ENCODE measurements at regions not wholly inside any gene's neighbourhood (a gene's known extent, or its start where the extent isn't known, plus 50 kb on each side); places are given as distances from the start of the nearest gene placed in this dataset.

DNA sequence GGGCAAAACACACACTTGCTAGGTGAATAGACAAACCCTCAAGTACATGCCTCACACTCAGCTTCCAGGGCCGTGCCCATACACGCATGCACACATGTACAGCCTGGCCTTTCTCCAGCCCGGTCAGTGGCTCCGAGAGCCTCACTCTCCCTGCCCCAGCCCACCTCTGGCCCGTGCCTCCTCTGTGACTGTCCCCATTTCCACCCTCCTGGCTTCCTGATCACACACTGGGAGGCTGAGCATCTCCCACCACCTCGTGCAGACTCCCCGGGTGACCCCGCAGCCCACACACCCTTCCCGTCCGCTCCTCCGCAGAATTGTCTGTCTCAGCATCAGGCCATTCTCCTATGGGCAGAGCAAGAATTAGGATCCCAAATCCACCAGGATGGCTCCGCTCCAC is 634.1 kb downstream of the TBC1D22A start:
- no peak for DNase-seq

DNA sequence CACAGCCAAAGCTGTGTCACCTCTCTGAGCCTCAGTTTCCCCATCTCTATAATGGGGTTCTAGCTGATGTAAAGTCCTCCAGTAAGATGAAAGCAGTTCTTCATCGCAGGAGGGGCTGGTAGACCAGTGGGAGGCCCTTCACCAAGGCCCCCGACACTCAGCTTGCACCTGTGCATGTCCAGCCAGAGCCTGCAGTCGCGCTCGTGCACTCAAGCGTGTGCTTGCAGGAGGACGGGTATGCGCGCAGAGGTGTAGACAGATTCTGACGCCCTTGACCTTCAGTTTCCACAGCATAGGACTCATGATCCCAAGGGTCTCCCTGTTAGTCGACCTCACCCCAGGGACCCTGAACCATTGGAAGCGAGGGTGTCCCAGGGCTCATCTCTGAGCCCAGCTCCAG is 633.7 kb downstream of the TBC1D22A start:
- DNase-seq = no peak

DNA sequence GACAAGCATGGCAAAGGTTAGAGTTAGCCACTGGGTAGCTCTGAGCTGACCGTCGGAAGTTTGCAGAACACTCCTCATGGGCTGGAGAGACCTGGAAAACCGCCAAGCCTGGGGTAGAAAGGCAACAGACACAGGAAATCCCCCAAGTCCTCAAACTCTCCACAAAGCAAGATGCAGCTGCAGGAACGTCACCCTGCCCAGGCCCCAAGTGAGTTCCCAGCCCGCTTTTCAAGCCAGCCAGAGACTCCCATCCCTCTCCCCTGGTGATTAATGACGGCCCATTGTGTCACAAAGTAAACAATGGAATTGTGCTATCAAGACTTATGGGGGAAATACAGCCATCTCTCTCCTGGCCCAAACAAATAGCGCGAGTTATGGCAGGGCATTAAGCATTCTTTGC is 633.0 kb downstream of the TBC1D22A start:
- no peak for DNase-seq

DNA sequence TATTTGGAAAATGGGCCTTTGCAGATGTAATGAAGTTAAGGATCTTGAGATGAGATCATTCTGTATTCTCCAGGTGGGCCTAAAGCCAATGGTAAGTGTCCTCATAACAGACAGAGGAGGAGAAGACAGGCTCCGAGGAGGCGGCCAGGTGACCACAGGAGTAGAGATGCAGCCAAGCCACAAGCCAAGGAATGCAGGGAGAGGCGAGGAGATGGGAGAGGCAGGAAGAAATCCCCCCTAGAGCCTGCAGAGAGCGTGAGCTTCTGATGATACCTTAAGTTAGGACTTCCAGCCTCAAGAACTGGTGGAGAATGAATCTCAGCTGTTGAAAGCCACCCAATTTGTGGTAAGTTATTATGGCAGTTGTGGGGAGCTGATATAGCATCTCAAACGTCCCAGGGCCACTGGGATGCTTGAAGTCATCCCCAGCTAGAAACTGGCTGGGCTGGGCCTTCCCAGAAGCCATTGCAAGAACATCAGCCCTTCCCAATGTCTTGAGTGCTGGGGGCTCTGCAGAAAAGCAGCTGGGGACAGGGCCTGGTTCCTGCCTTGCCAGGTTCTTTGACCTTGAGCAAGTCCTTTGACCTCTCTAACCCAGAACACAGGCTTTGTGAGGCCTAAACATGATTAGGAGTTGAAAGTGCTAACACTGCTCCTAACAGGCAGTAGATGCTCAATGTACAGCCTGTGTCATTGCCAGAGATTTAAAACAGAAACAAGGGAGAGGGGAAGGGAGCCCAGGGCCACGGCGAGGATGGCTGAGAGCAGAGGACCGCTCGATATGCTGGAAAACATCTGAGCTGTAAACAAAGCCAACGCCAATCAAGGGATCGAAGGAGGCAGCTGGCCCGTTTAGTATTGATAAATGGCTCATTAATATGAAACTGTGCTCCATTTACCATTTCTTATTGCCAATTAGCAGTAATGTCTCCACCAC is 632.3 kb downstream of the TBC1D22A start:
- no peak for DNase-seq

DNA sequence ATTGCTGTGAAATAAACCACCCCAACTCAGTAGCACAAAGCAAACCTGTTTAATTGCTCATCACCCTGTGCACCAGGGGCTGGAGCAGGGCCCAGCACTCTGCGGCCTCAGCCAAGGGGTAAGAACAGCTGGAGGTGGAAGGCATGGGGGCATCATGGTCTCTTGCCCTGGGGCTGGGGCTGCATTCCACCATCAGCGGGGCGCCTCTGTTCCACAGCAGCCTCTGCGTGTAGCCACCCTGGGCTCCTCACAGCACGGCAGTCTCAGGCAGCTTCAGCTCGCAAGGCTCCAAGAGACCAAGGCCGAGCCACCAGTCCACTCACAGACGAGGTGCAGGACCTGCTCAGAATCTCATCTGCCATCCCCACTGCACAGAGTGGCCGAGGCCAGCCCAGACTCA is 630.7 kb downstream of the TBC1D22A start:
- no peak for DNase-seq

DNA sequence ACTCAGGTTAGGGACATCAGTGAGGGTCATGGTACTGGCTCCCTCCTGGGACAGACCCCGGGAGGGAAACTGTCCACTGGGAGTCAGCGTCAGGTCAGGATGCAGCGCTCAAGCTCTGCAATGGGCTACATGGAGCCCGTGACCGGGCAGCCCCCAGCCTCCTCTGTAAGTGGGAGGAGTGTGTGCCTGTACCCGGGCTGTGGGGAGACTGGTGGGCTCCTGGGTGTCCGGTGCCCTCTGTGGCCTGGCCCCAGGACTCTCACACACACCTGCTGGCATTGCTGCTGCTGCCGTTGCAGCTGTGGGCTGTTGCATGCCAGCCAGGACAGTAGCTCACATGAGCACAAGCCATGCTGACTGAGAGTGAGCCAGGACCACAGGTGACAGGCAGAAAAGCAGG is 630.3 kb downstream of the TBC1D22A start:
- no peak for DNase-seq

DNA sequence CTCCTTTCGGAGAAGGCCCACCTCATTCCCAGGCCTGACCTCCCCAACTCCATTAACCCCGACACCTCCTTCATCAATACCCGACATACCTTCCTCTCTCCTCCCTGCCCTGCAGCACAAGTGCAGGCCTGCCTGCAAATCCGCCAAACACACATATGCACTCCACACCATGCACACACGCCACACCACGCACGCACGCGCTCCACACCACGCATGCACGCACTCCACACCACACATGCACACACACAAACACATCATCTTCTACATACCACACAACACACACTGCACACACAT is 629.6 kb downstream of the TBC1D22A start:
- no peak for DNase-seq

DNA sequence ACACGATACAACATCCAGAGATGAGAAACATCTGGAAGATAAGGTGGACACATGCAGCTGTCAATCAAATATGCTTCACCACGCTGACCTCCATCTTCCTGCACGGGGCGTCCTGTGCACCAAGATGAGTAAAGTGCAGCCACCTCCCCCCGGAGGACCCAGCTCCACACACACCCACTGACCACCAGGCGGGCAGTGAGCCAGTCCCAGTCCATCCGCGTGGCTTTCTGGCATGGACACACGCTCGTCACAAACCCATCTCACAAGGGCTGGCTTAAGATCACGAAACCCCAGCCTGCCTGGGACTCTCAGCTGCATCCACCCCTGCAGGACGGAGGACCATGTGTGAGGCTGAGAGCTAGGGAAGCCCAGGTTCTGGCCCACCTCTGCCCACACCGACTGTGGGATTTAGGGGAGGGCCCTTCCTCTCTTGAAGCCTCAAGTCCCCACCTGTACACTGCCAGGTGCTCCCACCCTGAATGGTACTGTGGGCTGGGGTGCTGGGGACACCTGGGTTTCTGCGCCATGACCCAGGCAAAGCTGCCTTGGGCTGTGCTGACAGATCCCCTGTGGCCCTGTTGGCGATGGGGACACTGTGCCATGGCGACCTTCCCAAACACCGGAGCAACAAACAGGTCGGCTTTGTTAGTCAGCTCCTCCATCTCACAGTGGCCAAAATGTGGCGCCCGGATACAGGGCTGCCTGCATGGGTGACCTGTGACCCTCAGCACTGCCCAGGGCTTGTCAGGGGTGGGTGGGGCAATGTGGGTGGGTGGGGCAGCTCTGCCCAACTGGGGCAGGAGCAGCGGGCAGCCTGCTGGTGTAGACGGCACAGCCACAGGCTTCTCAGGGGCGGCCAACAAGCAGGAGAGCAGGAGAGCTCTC is 629.0 kb downstream of the TBC1D22A start:
- no peak for DNase-seq

DNA sequence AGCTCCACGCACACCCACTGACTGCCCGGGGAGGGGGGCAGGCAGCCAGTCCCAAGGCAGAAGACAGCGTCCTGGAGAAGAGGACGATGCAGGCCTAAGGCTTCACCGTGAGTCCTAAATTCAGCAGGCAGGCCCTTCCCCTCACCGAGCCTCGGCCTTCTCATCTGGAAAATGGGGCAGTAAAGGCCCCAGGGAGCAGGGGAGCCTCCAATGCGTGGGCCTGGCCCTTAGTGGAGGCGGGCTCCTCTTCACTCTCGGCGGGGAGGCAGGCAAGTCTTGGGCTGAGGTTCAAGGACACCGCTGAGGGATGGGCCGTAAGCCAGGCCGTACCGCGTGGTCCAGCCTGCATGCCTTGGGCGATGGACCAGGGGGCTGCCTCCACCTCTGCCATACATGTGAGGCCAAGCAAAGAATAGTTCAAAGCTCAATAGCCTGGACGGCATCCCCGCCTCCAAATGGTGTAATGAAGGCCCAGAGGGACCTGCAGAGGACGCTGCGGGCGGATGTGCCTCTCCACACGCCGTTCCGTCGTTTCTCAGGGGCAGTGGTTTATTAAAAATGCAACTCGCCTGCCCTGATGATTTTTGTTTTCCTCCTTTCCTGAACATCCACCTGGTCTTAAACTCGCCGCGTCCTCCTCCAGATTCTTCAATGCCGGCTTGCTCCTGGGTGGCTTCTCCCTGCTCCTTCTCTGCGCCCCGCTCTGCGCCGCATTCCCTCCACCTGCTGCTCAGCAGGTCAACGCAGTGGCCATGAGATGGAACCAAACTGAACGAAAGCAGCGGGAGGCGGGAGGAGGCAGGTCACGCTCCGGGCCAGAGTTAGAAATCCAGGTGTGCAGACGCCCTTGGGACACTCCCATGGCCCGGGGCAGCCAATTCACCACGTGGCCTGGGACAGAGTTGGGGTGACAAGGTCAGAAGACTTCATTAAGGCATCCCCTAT is 627.8 kb downstream of the TBC1D22A start:
- DNase-seq = no peak

DNA sequence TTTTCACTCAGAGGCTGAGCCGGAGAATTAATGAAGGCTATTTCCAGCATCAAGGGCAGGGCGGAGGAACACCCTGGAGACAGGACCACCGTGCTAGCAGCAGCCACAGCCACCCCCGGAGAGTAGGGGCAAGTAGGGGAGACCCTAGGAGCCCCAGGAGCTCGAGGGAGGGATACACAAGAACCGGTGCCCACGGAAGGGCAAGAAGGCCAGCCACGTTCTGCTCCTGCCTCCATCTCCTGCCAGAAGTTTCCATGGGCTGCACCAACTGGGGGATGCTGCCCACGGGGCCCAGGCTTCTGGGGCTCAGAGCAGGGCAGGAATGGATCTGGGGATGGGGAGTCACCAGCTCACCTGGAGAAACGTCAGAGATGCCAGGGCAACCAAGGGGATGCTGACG is 626.8 kb downstream of the TBC1D22A start:
- no peak for DNase-seq

DNA sequence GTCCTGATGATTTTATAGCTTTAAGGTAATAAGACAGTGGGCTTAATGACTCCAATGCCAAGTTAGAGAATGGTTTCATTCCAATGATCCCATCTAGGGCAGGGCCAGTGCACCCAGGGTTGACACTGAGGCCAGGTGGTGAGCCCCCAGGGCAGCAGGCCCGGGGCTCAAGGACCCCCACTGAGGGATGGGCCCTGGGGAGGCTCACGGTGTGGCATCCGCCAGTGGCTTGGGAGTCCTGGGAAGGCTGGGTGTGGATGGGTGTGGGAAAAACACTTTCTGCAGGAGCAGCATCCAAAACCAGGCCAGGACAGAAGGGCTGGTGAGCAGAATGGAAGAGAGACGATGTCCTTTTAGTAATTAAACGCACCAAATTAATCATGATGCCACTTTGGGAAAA is 626.3 kb downstream of the TBC1D22A start:
- no peak for DNase-seq

DNA sequence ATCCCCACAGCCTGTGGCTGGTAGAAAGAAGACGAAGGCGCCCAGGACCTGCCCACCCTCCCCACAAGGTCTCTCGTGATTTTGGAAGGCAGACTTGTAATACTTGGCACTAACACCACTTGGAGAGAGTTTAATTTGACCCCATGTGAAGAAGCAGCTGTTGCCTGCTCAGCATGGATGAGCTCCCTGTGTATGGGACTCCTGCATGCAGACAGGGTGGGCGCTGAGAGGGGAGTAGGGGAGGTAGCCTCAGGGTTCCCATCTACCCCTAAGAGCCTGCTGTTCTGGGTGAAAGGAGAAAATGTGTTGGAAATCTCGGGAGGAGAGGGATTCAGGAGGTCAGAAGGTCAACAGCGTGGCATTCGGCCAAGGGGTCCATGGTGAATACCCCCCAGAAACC is 625.9 kb downstream of the TBC1D22A start:
- DNase-seq = no peak

DNA sequence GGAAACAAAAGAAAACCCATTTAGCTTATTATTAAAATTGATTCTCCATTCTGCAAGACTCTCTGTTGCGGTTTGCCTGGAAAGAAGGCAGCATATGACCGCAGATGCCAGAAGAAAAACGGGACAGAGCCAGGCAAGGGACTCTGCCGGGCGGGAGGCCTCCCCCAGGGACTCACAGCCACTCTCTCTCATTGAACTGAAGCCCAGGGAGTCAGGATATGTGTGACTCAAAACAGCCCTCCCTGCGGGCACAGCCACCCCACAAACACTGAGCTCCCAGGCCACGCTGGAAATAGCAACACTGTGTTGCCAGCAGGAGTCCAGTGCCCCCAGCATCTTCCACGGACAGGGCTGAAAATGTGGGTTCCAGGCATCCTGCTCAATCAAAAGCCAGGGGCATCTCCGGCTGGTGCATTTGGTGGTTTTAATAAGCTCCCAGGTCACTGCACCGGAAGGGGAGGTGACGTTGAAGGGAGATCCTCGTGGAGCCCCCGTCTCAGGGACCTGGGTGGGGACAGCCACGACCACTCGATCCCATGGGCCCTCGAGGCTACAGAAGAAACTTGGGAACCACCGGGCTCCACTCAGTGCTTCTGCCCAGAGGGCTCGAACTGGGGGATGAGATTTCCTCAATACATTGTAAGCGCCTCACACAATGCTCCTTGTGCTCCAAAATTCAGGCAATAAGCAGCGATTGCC is 624.5 kb downstream of the TBC1D22A start:
- DNase-seq = no peak

DNA sequence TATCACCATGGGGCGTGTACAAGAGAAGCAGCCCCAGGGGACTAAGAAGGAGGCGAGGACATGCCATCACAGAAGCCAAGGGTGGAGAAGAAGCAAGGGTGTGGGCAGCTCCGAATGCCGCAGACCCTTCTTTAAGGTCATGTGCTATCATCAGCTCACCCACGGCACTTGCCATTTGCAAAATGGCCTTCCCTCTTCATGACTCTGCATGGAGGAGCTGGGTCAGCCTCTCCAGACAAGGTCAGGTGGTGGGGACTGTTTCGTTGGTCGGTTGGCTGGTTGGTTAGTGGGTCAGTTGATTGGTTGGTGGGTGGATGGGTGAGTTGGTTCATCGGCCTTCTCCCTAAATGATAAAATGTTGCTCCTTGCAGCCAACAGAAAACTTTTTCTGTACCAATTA is 622.5 kb downstream of the TBC1D22A start:
- no peak for DNase-seq

DNA sequence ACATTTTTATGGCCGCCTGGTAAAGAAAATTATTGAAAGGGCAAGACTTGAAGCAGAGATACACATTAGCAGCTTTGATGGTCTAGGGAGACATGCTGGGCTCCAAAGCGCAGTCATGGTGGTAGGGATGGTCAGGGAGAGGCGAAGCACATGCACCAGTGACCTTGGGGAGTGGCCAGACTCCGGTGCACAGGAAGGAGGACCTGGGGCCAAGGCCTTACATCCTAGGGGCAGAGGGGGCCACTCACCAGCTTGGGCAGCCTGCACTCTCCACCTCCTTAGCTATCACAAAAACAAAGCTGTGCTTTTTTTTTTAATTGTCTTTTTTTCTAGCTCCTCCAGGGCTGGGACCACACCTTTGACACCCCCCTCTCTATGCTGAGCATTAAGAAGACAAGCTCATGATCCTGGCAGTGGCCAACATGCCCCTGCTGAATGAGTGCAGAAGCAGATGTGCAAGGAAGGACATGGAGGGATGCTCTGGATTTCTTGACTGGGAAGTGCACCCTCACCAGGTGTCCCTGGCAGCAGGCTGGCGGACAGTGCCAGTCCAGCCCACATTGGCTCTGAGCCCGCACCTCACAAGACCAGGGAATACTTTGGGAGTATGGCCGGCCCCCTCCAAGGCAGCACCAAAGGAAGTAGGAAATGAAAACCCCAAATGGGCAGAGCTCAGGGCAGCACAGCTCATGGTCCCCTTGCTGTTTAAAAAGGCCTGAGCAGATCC is 619.9 kb downstream of the TBC1D22A start:
- DNase-seq = no peak

DNA sequence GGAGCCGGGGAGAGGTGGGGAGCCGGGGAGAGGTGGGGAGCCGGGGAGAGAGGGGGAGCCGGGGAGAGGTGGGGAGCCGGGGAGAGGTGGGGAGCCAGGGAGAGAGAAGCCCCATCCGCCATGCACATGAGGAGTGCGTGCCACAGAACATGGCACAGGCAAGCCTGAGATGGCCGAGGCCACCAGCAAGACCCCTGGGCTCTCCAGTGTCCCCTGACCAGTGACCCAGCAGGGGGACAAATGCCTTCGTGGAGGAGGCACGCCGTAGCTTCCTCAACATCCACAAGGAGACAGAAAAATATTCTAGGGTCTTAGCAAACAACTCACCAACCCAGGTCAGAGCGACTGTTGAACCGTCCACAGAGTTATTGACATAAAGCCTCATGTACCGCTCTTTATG is 618.8 kb downstream of the TBC1D22A start:
- DNase-seq = no peak

DNA sequence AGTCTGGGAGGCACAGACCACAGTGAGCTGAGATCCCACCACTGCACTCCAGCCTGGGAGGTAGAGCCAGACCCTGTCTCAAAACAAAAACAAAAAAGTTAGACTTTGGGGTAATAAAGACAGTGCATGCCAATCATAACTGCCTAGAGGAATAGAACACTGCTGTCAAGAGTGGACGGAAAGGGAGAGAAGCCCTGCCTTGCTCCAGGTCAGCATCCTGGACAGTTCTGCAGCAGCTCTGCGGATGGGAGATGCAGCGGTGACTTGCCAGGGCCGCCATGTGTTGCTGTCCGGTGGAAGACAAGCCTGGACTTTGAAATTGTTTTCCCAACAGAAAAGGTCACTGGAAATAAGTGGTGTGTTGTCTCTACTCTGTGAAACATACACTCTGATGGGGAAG is 618.2 kb downstream of the TBC1D22A start:
- no peak for DNase-seq

DNA sequence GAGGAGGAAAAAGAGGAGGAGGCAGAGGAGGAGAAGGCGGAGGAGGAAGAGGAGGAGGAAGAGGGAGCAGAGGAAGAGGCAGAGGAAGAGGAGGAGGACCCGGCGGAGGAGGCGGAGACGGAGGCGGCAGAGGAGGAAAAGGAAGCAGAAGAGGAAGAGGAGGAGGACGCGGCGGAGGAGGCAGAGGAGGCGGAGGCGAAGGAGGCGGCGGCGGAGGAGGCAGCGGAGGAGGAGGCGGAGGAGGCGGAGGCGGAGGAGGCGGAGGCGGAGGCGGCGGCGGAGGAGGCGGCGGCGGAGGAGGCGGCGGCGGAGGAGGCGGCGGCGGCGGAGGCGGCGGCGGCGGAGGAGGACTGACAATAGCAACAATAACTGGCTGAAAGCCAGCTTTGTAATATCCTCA is 616.6 kb downstream of the TBC1D22A start:
- DNase-seq = no peak

DNA sequence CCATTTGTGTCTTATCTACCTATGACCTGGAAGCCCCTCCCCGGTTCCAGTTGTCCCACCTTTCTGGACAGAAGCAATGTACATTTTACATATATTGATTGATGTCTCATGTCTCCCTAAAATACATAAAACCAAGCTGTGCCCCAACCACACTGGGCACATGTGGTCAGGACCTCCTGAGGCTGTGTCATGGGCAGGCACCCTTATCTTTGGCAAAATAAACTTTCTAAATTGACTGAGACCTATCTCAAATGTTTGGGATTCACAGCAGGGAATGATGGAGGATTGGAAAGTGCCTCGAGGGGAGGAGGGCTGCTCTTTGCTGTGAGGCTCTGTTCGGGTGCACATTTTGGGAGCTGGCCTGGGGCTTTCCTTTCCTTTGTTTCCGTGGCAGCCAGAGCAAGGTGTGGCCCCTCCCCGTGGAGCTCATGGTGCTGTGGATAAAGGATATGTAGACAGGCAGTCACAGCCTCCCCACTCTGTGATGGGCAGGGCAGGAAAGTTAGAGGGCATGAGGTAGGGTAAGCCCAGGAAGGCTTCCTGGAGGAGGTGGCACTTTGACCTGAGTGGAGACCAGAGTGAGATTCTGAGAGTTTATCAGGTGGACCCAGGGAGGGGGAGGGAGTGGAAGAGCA is 615.6 kb downstream of the TBC1D22A start:
- DNase-seq = no peak

DNA sequence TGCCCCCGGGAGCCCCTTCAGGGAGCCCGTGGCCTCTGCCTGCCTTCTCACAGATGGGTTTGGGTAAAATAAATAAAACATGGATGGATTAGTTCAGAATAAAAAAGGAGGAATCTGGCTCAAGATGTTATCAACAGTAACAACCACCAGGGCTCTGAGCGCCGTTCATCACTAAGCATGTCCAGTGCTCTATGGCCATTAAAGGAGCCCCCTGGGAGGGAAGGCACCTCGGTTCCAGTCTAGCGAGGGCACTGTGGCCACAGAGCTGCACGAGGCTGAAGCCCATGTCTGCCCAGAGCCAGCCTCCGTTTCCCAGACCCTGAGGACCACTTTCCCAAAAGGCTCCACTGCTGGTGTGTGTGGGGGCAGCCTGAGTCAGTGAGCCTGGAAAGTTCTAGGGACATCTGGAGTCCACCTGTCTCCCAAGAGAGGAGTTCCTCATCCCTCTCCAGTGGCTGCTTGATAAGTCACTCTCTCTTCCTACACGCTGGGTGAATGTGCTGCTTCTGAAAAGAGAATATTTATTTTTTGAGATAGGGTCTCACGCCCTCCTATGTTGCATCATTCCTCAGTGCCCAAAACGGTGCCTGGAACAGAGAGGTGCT is 614.6 kb downstream of the TBC1D22A start:
- no peak for DNase-seq

DNA sequence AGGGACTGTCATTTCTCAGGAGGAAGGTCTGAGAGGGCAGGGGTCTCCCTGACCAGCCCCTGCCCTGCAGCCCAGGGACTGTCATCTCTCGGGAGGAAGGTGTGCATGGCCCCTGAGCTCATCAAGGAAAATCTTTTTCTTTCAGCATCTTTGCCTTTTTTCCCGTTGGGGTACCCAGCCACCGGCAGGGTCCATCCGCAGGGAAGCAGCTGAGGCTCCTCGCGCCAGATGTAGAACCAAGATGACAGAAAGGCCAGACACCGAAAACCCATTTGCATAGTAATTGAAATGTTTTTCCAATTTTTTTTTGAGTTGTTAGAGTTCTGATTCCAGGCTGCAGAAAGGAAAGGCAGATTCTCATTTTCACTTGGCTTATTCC is 613.9 kb downstream of the TBC1D22A start:
- no peak for DNase-seq

Measured in CD4-positive, alpha-beta T cell treated with Interleukin-1 beta for 1 hour (primary cell).